ENCODE measurements at regions not wholly inside any gene's neighbourhood (a gene's known extent, or its start where the extent isn't known, plus 50 kb on each side); places are given as distances from the start of the nearest gene placed in this dataset.

GRCh38 chr16:9599415-9600120, 508.1 kb downstream of the HAPSTR1 start (continued):
- TF ChIP-seq, protein P1, sequence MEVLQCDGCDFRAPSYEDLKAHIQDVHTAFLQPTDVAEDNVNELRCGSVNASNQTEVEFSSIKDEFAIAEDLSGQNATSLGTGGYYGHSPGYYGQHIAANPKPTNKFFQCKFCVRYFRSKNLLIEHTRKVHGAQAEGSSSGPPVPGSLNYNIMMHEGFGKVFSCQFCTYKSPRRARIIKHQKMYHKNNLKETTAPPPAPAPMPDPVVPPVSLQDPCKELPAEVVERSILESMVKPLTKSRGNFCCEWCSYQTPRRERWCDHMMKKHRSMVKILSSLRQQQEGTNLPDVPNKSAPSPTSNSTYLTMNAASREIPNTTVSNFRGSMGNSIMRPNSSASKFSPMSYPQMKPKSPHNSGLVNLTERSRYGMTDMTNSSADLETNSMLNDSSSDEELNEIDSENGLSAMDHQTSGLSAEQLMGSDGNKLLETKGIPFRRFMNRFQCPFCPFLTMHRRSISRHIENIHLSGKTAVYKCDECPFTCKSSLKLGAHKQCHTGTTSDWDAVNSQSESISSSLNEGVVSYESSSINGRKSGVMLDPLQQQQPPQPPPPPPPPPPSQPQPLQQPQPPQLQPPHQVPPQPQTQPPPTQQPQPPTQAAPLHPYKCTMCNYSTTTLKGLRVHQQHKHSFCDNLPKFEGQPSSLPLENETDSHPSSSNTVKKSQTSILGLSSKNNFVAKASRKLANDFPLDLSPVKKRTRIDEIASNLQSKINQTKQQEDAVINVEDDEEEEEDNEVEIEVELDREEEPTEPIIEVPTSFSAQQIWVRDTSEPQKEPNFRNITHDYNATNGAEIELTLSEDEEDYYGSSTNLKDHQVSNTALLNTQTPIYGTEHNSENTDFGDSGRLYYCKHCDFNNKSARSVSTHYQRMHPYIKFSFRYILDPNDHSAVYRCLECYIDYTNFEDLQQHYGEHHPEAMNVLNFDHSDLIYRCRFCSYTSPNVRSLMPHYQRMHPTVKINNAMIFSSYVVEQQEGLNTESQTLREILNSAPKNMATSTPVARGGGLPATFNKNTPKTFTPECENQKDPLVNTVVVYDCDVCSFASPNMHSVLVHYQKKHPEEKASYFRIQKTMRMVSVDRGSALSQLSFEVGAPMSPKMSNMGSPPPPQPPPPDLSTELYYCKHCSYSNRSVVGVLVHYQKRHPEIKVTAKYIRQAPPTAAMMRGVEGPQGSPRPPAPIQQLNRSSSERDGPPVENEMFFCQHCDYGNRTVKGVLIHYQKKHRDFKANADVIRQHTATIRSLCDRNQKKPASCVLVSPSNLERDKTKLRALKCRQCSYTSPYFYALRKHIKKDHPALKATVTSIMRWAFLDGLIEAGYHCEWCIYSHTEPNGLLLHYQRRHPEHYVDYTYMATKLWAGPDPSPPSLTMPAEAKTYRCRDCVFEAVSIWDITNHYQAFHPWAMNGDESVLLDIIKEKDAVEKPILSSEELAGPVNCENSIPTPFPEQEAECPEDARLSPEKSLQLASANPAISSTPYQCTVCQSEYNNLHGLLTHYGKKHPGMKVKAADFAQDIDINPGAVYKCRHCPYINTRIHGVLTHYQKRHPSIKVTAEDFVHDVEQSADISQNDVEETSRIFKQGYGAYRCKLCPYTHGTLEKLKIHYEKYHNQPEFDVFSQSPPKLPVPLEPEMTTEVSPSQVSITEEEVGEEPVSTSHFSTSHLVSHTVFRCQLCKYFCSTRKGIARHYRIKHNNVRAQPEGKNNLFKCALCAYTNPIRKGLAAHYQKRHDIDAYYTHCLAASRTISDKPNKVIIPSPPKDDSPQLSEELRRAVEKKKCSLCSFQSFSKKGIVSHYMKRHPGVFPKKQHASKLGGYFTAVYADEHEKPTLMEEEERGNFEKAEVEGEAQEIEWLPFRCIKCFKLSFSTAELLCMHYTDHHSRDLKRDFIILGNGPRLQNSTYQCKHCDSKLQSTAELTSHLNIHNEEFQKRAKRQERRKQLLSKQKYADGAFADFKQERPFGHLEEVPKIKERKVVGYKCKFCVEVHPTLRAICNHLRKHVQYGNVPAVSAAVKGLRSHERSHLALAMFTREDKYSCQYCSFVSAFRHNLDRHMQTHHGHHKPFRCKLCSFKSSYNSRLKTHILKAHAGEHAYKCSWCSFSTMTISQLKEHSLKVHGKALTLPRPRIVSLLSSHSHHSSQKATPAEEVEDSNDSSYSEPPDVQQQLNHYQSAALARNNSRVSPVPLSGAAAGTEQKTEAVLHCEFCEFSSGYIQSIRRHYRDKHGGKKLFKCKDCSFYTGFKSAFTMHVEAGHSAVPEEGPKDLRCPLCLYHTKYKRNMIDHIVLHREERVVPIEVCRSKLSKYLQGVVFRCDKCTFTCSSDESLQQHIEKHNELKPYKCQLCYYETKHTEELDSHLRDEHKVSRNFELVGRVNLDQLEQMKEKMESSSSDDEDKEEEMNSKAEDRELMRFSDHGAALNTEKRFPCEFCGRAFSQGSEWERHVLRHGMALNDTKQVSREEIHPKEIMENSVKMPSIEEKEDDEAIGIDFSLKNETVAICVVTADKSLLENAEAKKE (CRISPR knock-in tag; IDR thresholded peaks at IDR 0.05): no peak
- TF ChIP-seq ZNF331 (CRISPR knock-in tag; IDR thresholded peaks at IDR 0.05; ENCODE audit: low read depth) (no peak), JUNB (IDR thresholded peaks at IDR 0.05; ENCODE audit: unreplicated experiment) (no peak)

DNA sequence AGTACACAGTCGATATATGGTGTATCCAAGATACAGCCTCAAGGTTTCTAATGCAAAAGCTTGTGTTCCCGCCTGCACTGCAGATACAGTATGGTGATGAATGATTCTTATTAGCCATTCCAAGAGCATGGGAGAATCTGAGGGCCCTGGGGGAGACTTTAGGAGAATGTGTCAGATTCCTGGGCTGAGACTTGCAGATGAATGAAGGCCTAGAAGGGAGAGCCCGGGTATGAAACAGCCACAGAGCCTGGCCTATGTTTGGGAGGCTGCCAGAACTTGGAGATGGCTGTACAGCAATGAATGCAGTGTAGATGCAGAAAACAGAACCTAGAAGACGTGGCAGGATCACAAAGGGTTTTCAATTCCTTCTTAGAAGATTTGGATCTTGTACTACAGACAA, 510.7 kb downstream of the HAPSTR1 start:
- Mint-ChIP-seq H3K4me1 (no peaks in the 10 kb centered on the region), H3K27ac (no peak overlapping the region), H3K4me3 (no peak overlapping the region), H3K36me3 (ENCODE audit: low read depth) (no peaks in the 10 kb centered on the region), H3K27me3 (ENCODE audit: insufficient read depth, low read depth, poor library complexity) (peaks cover 2% of the 10 kb centered on the region), H3K9me3 (no peaks in the 10 kb centered on the region; the same call in 2 of the 3 replicates)
- Histone ChIP-seq H3K27ac (ENCODE audit: low read depth) (no peak overlapping the region), H3K27me3 (ENCODE audit: insufficient read depth) (no peaks in the 10 kb centered on the region), H3K4me2 (no peak overlapping the region), H4K20me1 (replicated peaks; ENCODE audit: insufficient read depth) (no peaks in the 10 kb centered on the region), H3K4me3 (no peak overlapping the region), H3K4me1 (ENCODE audit: insufficient read depth) (no peaks in the 10 kb centered on the region), H3K9me2 (ENCODE audit: insufficient read depth) (peaks cover 7% of the 10 kb centered on the region), H2AFZ (no peak overlapping the region), H3K79me2 (replicated peaks; ENCODE audit: insufficient read depth) (no peaks in the 10 kb centered on the region), H3F3A (replicated peaks; ENCODE audit: low read depth) (no peaks in the 10 kb centered on the region), H3K36me3 (ENCODE audit: insufficient read depth) (no peaks in the 10 kb centered on the region)
- ATAC-seq (no peak), DNase-seq (ENCODE audit: low spot score) (no peak)
- no peak for TF ChIP-seq ETS1 (IDR thresholded peaks at IDR 0.05)
- no peak for TF ChIP-seq ZNF114 (CRISPR knock-in tag; IDR thresholded peaks at IDR 0.05)
- TF ChIP-seq EZH2 (IDR thresholded peaks at IDR 0.05; ENCODE audit: low read depth, unreplicated experiment): no peak
- no peak for TF ChIP-seq EZH2phosphoT487 (IDR thresholded peaks at IDR 0.05; ENCODE audit: unreplicated experiment)
- TF ChIP-seq ZNF331 (CRISPR knock-in tag; IDR thresholded peaks at IDR 0.05; ENCODE audit: low read depth): no peak
- no peak for TF ChIP-seq JUNB (IDR thresholded peaks at IDR 0.05; ENCODE audit: unreplicated experiment)
- TF ChIP-seq, protein P2, sequence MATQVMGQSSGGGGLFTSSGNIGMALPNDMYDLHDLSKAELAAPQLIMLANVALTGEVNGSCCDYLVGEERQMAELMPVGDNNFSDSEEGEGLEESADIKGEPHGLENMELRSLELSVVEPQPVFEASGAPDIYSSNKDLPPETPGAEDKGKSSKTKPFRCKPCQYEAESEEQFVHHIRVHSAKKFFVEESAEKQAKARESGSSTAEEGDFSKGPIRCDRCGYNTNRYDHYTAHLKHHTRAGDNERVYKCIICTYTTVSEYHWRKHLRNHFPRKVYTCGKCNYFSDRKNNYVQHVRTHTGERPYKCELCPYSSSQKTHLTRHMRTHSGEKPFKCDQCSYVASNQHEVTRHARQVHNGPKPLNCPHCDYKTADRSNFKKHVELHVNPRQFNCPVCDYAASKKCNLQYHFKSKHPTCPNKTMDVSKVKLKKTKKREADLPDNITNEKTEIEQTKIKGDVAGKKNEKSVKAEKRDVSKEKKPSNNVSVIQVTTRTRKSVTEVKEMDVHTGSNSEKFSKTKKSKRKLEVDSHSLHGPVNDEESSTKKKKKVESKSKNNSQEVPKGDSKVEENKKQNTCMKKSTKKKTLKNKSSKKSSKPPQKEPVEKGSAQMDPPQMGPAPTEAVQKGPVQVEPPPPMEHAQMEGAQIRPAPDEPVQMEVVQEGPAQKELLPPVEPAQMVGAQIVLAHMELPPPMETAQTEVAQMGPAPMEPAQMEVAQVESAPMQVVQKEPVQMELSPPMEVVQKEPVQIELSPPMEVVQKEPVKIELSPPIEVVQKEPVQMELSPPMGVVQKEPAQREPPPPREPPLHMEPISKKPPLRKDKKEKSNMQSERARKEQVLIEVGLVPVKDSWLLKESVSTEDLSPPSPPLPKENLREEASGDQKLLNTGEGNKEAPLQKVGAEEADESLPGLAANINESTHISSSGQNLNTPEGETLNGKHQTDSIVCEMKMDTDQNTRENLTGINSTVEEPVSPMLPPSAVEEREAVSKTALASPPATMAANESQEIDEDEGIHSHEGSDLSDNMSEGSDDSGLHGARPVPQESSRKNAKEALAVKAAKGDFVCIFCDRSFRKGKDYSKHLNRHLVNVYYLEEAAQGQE (IDR thresholded peaks at IDR 0.05; ENCODE audit: unreplicated experiment): no peak
- TF ChIP-seq POLR2AphosphoS5 (IDR thresholded peaks at IDR 0.05; ENCODE audit: low read depth): no peak
